K562 (cell line): ENCODE measurements at regions not wholly inside any gene's neighbourhood (a gene's known extent, or its start where the extent isn't known, plus 50 kb on each side); places are given as distances from the start of the nearest gene placed in this dataset.

Source experiments
- ARID3A ChIP-seq: IDR thresholded peaks from 2 replicates; pipeline ENCODE4 v1.6.1; 2012; ENCODE audit warnings: low read depth, low read length, improper control_type of control experiment, borderline replicate concordance
- BCOR ChIP-seq: fragments of 450-650 bp; IDR thresholded peaks from 2 replicates; pipeline ENCODE4 v1.6.1; 2016
- DEAF1 ChIP-seq: fragments of 450-650 bp; formaldehyde crosslinking; IDR thresholded peaks from 2 replicates; pipeline ENCODE4 v1.4.0; 2020; ENCODE audit warnings: mild to moderate bottlenecking, moderate library complexity
- DIDO1 ChIP-seq: fragments of 450-650 bp; IDR thresholded peaks from 2 replicates; pipeline ENCODE4 v1.6.1; 2016; ENCODE audit warnings: low read depth, missing biosample characterization, missing genetic modification characterization
- EGR1 ChIP-seq: fragments of 450-650 bp; conservative IDR thresholded peaks from 2 replicates; pipeline ENCODE4 v1.6.1; 2017; ENCODE audit warnings: mild to moderate bottlenecking
- FOXJ2 ChIP-seq: fragments of 200-800 bp; sonication (Bioruptor generic); IDR thresholded peaks from 2 replicates; pipeline ENCODE4 v1.6.1; 2016; ENCODE audit warnings: missing genetic modification characterization, missing compliant biosample characterization
- KDM1A ChIP-seq, 2 experiments: fragments of 450-650 bp; IDR thresholded peaks; 2 replicates each; pipeline ENCODE4 v1.6.1; 2016; ENCODE audit warnings: mild to moderate bottlenecking in 2 of 2
- MCM5 ChIP-seq: fragments of 450-650 bp; IDR thresholded peaks from 2 replicates; pipeline ENCODE4 v1.6.1; 2016; ENCODE audit warnings: low read depth
- RBM25 ChIP-seq: fragments of 200-400 bp; formaldehyde crosslinking; IDR thresholded peaks from 2 replicates; pipeline ENCODE4 v1.6.1; 2018; ENCODE audit warnings: low read length, low read depth, moderate library complexity; ENCODE audit not compliant: severe bottlenecking
- ZFP36 ChIP-seq: fragments of 150-350 bp; IDR thresholded peaks from 2 replicates; pipeline ENCODE4 v1.6.1; 2018; ENCODE audit warnings: low read length, low read depth; ENCODE audit not compliant: partially characterized antibody
- ZNF398 ChIP-seq: fragments of 250-450 bp; sonication (Bioruptor Pico); IDR thresholded peaks from 2 replicates; pipeline ENCODE4 v1.8.0; 2021; ENCODE audit warnings: moderate library complexity, mild to moderate bottlenecking, inconsistent platforms
- ZNF740 ChIP-seq, 3 experiments: fragments of 200-800 bp in 1 of 3; sonication (Bioruptor generic) in 1 of 3; sonication (generic) in 1 of 3; formaldehyde crosslinking in 1 of 3; IDR thresholded peaks; 2 replicates each; pipeline versions ENCODE4 v1.6.1 to v1.8.0; 2016 to 2022; ENCODE audit warnings: mild to moderate bottlenecking in 2 of 3, missing compliant biosample characterization in 2 of 3, missing genetic modification characterization in 2 of 3, missing genetic modification reagents in 1 of 3

GRCh38 chr12:124688356-124688992, 121.1 kb upstream of the NCOR2 start (continued):
- TF ChIP-seq ZNF398 (no peak), RBM25 (peak; percentile 89), EGR1 (no peak), DIDO1 (no peak), DEAF1 (CRISPR knock-in tag) (no peak), KDM1A (IDR thresholded peaks at IDR 0.05) (peak; percentile 35 to 60; a peak in 3 of 4 replicates), ZFP36 (peak; percentile 75), BCOR (peak; percentile 82), FOXJ2 (tag) (no peak), ZNF740 (CRISPR knock-in tag; IDR thresholded peaks at IDR 0.05) (no peak), ZNF740 (tag; IDR thresholded peaks at IDR 0.05) (no peak), ARID3A (no peak), MCM5 (no peak)
